ENCODE measurements at regions not wholly inside any gene's neighbourhood (a gene's known extent, or its start where the extent isn't known, plus 50 kb on each side); places are given as distances from the start of the nearest gene placed in this dataset.

DNA sequence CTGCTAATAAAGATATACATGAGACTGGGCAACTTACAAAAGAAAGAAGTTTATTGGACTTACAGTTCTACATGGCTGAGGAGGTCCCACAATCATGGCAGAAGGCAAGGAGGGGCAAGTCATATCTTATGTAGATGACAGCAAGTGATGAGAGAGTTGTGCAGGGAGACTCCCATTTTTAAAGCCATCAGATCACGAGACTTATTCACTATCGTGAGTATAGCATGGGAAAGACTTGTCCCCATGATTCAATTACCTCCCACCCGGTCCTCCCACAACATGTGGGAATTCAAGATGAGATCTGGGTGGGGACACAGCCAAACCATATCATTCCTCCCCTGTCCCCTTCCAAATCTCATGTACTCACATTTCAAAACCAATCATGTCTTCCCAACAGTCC, 50.9 kb upstream of the GRID2 start:
- H3K27me3 ChIP-seq (ENCODE audit: control insufficient read depth in 5 of 5, insufficient read depth in 4 of 5, low read length in 5 of 5), result no peaks in the 10 kb centered on the region
- H3K4me3 ChIP-seq (ENCODE audit: low read depth in 1 of 5, low read length in 5 of 5), result no peak overlapping the region
- H3K36me3 ChIP-seq (ENCODE audit: control insufficient read depth in 5 of 5, insufficient read depth in 5 of 5, low read length in 5 of 5), result no peaks in the 10 kb centered on the region
- no peaks in the 10 kb centered on the region for H3K4me1 ChIP-seq (ENCODE audit: control insufficient read depth in 5 of 5, insufficient read depth in 5 of 5, low read length in 5 of 5)
- H3K9me3 ChIP-seq (ENCODE audit: control insufficient read depth in 5 of 5, low read length in 5 of 5), result peaks cover 3 to 25% (median 14%) of the 10 kb centered on the region in 5 donors
- H3K9ac ChIP-seq (ENCODE audit: low read length in 5 of 5), result no peak overlapping the region
- H3K27ac ChIP-seq (ENCODE audit: low read depth, low read length), result no peak overlapping the region

DNA sequence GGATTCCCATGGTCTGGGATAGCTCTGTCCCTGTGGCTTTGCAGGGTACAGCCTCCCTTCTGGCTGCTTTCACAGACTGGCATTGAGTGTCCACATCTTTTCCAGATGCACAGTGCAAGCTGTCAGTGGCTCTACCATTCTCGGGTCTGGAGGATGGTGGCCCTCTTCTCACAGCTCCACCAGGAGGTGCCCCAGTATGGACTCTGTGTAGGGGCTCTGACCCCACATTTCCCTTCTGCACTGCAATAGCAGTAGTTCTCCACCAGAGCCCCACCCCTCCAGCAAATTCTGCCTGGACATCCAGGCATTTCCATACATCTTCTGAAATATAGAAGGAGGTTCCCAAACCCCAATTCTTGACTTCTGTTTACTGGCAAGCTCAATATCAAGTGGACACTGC, 50.2 kb upstream of the GRID2 start:
- no peaks in the 10 kb centered on the region for H3K4me1 ChIP-seq (ENCODE audit: control insufficient read depth in 5 of 5, insufficient read depth in 5 of 5, low read length in 5 of 5)
- no peaks in the 10 kb centered on the region for H3K27me3 ChIP-seq (ENCODE audit: control insufficient read depth in 5 of 5, insufficient read depth in 4 of 5, low read length in 5 of 5)
- no peak overlapping the region for H3K9ac ChIP-seq (ENCODE audit: low read length in 5 of 5)
- peaks cover 3 to 25% (median 14%) of the 10 kb centered on the region in 5 donors for H3K9me3 ChIP-seq (ENCODE audit: control insufficient read depth in 5 of 5, low read length in 5 of 5)
- H3K4me3 ChIP-seq (ENCODE audit: low read depth in 1 of 5, low read length in 5 of 5), result no peak overlapping the region
- no peaks in the 10 kb centered on the region for H3K36me3 ChIP-seq (ENCODE audit: control insufficient read depth in 5 of 5, insufficient read depth in 5 of 5, low read length in 5 of 5)
- no peak overlapping the region for H3K27ac ChIP-seq (ENCODE audit: low read depth, low read length)
